ENCODE measurements at regions not wholly inside any gene's neighbourhood (a gene's known extent, or its start where the extent isn't known, plus 50 kb on each side); places are given as distances from the start of the nearest gene placed in this dataset.

GRCh38 chr6:23704479-23705052 is 421.4 kb upstream of the NRSN1 start:
- Histone ChIP-seq H2AK9ac (replicated peaks; ENCODE audit: low read depth, low read length, poor library complexity) (no peak overlapping the region), H4K91ac (ENCODE audit: insufficient read depth, low read depth, low read length) (no peak overlapping the region), H2AFZ (replicated peaks; ENCODE audit: low read length, poor library complexity) (no peak overlapping the region), H3K9ac (ENCODE audit: low read depth, low read length) (no peak overlapping the region), H4K20me1 (ENCODE audit: insufficient read depth, low read length) (no peaks in the 10 kb centered on the region), H2BK120ac (ENCODE audit: low read depth, low read length) (no peak overlapping the region), H3K4me2 (ENCODE audit: low read depth, low read length) (no peak overlapping the region), H3K36me3 (ENCODE audit: control insufficient read depth, insufficient read depth, low read length) (no peaks in the 10 kb centered on the region), H3K79me1 (ENCODE audit: low read depth in 1 of 2, low read length in 2 of 2) (no peaks in the 10 kb centered on the region), H4K5ac (ENCODE audit: low read depth, low read length) (no peak overlapping the region), H3K4me3 (ENCODE audit: insufficient read depth, low read depth, low read length) (no peak overlapping the region), H3K14ac (replicated peaks; ENCODE audit: low read depth, low read length) (no peak overlapping the region), H3K4ac (ENCODE audit: low read depth, low read length) (no peak overlapping the region), H3K23ac (ENCODE audit: low read depth, low read length) (no peak overlapping the region), H2BK5ac (ENCODE audit: low read depth, low read length, poor library complexity, severe bottlenecking) (no peak overlapping the region), H2AK5ac (ENCODE audit: low read depth, low read length) (no peak overlapping the region), H3K9me1 (ENCODE audit: insufficient read depth, low read length) (no peaks in the 10 kb centered on the region), H3K27ac (ENCODE audit: insufficient read depth, low read length) (no peak overlapping the region), H3K56ac (ENCODE audit: extremely low read depth, insufficient read depth, low read length) (no peak overlapping the region), H3K9me3 (ENCODE audit: control insufficient read depth, insufficient read depth, low read length) (peaks cover 10% of the 10 kb centered on the region), H3K18ac (ENCODE audit: low read depth, low read length) (no peak overlapping the region), H4K8ac (ENCODE audit: low read depth in 2 of 2, low read length in 2 of 2) (no peak overlapping the region), H2BK20ac (ENCODE audit: low read depth, low read length) (no peak overlapping the region), H2BK15ac (ENCODE audit: low read depth, low read length) (no peak overlapping the region), H3K27me3 (ENCODE audit: control insufficient read depth, insufficient read depth, low read length) (no peaks in the 10 kb centered on the region), H3K4me1 (ENCODE audit: control insufficient read depth, insufficient read depth, low read length) (no peaks in the 10 kb centered on the region)
- no peak for TF ChIP-seq MAZ (IDR thresholded peaks at IDR 0.05; ENCODE audit: borderline replicate concordance, low read depth, low read length)
- TF ChIP-seq NFE2L2 (IDR thresholded peaks at IDR 0.05; ENCODE audit: low read depth, low read length), result no peak
- no peak for TF ChIP-seq MXI1 (IDR thresholded peaks at IDR 0.05; ENCODE audit: borderline replicate concordance, low read depth, low read length)
- no peak for TF ChIP-seq CEBPB (IDR thresholded peaks at IDR 0.05; ENCODE audit: low read depth, low read length)
- TF ChIP-seq, protein P1, sequence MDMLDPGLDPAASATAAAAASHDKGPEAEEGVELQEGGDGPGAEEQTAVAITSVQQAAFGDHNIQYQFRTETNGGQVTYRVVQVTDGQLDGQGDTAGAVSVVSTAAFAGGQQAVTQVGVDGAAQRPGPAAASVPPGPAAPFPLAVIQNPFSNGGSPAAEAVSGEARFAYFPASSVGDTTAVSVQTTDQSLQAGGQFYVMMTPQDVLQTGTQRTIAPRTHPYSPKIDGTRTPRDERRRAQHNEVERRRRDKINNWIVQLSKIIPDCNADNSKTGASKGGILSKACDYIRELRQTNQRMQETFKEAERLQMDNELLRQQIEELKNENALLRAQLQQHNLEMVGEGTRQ (IDR thresholded peaks at IDR 0.05; ENCODE audit: low read depth, low read length), result no peak
- TF ChIP-seq MAFK (IDR thresholded peaks at IDR 0.05; ENCODE audit: low read depth, low read length), result no peak
- no peak for TF ChIP-seq RFX5 (IDR thresholded peaks at IDR 0.05; ENCODE audit: low read depth, low read length)
- TF ChIP-seq RAD21 (IDR thresholded peaks at IDR 0.05; ENCODE audit: low read length), result no peak
- TF ChIP-seq RCOR1 (IDR thresholded peaks at IDR 0.05; ENCODE audit: insufficient replicate concordance, low read length), result no peak
- no peak for TF ChIP-seq CTCF (conservative IDR thresholded peaks at IDR 0.05; ENCODE audit: low read depth, low read length)
- ATAC-seq (ENCODE audit: low read depth), result no peak
- no TSS peak for BruUV-seq (replicated peaks)
- DNase-seq, result no peak
- dilution Hi-C loops (cut with HindIII; ENCODE audit: low sequenced_read_pairs, unreplicated experiment) (no loop called here), intact Hi-C loops (cut with micrococcal nuclease) (no loop called here), in situ Hi-C loops (cut with MboI; ENCODE audit: low sequenced_read_pairs) (no loop called here)
- WGBS, 2 experiments (ENCODE audit: extremely low coverage in 2 of 2, insufficient read length in 1 of 2), result no CpG with 5 or more reads among the region's 2 CpGs
- ChIA-PET POLR2A (ENCODE audit: unreplicated experiment) (no interaction called here), CTCF (no interaction called here)
